ENCODE measurements at regions not wholly inside any gene's neighbourhood (a gene's known extent, or its start where the extent isn't known, plus 50 kb on each side); places are given as distances from the start of the nearest gene placed in this dataset.

GRCh38 chr13:73177017-73177416 is 118.2 kb downstream of the KLF5 start:
- no peak for TF ChIP-seq REST (IDR thresholded peaks at IDR 0.05; ENCODE audit: insufficient read depth in 1 of 2, low read depth in 2 of 2, low read length in 2 of 2)
- no peak for TF ChIP-seq POLR2AphosphoS5 (IDR thresholded peaks at IDR 0.05; ENCODE audit: low read depth, low read length)
- TF ChIP-seq TAF1 (IDR thresholded peaks at IDR 0.05; ENCODE audit: borderline replicate concordance, insufficient read depth, low read length) = no peak
- TF ChIP-seq SIN3A (IDR thresholded peaks at IDR 0.05; ENCODE audit: borderline replicate concordance, insufficient read depth, low read length) = no peak
- TF ChIP-seq FOXP2 (optimal IDR thresholded peaks at IDR 0.05; ENCODE audit: borderline replicate concordance, extremely low read depth, extremely low read length, insufficient read depth) = no peak

Measured in PFSK-1 (cell line).